ENCODE measurements at regions not wholly inside any gene's neighbourhood (a gene's known extent, or its start where the extent isn't known, plus 50 kb on each side); places are given as distances from the start of the nearest gene placed in this dataset.

- no peak for DNase-seq
Measured at GRCh38 chr16:66167564-66168291, 198.8 kb upstream of the CDH5 start.

- DNase-seq = no peak
Measured at GRCh38 chr16:66166490-66166889, 200.0 kb upstream of the CDH5 start.

GRCh38 chr16:66165879-66166278 is 200.6 kb upstream of the CDH5 start:
- DNase-seq = no peak

GRCh38 chr16:66164581-66165247 is 201.8 kb upstream of the CDH5 start:
- no peak for DNase-seq

GRCh38 chr16:66162821-66163220 is 203.7 kb upstream of the CDH5 start:
- no peak for DNase-seq

- no peak for DNase-seq
Measured at GRCh38 chr16:66161942-66162341, 204.5 kb upstream of the CDH5 start.

GRCh38 chr16:66161269-66161668 is 205.2 kb upstream of the CDH5 start:
- DNase-seq = no peak

- no peak for DNase-seq
Measured at GRCh38 chr16:66159987-66160386, 206.5 kb upstream of the CDH5 start.

GRCh38 chr16:66156538-66156937 is 210.0 kb upstream of the CDH5 start:
- DNase-seq = no peak

- no peak for DNase-seq
Measured at GRCh38 chr16:66155933-66156332, 210.6 kb upstream of the CDH5 start.

GRCh38 chr16:66154801-66155200 is 211.7 kb upstream of the CDH5 start:
- DNase-seq = no peak

GRCh38 chr16:66152823-66153393 is 213.6 kb upstream of the CDH5 start:
- no peak for DNase-seq

GRCh38 chr16:66152181-66152580 is 214.3 kb upstream of the CDH5 start:
- DNase-seq = no peak

- DNase-seq = no peak
Measured at GRCh38 chr16:66150698-66151482, 215.6 kb upstream of the CDH5 start.

- DNase-seq = no peak
Measured at GRCh38 chr16:66147291-66147690, 219.2 kb upstream of the CDH5 start.

GRCh38 chr16:66146798-66147197 is 219.7 kb upstream of the CDH5 start:
- DNase-seq = no peak

GRCh38 chr16:66144641-66145040 is 221.8 kb upstream of the CDH5 start:
- no peak for DNase-seq

- DNase-seq = no peak
Measured at GRCh38 chr16:66143415-66143814, 223.1 kb upstream of the CDH5 start.

- DNase-seq = no peak
Measured at GRCh38 chr16:66141885-66142284, 224.6 kb upstream of the CDH5 start.

- no peak for DNase-seq
Measured at GRCh38 chr16:66137853-66138252, 228.6 kb upstream of the CDH5 start.

- no peak for DNase-seq
Measured at GRCh38 chr16:66136841-66137240, 229.7 kb upstream of the CDH5 start.

- no peak for DNase-seq
Measured at GRCh38 chr16:66135838-66136237, 230.7 kb upstream of the CDH5 start.

GRCh38 chr16:66135421-66135831 is 231.1 kb upstream of the CDH5 start:
- DNase-seq = no peak

GRCh38 chr16:66134875-66135274 is 231.6 kb upstream of the CDH5 start:
- no peak for DNase-seq
